Motor neuron (in vitro differentiated cells): ENCODE measurements at regions not wholly inside any gene's neighbourhood (a gene's known extent, or its start where the extent isn't known, plus 50 kb on each side); places are given as distances from the start of the nearest gene placed in this dataset.
"Not testable (repeated sequence)": the region's sequence is repeated elsewhere in the genome, so short reads cannot be mapped to it uniquely, and the experiment has no call there.

Experiments
- ATAC-seq, 8 experiments: fragments of 200-7000 bp; cut with Tn5 transposase; replicated peaks in 6 of 8; 2 replicates each; pipeline ENCODE4 v1.8.0; 2021; ENCODE audit warnings: mild to moderate bottlenecking in 8 of 8, moderate library complexity in 8 of 8
- H3K27ac ChIP-seq, 2 donors: fragments of 250-450 bp; sonication (Bioruptor Pico); 2 replicates each; pipeline ENCODE4 v1.9.0; 2021; ENCODE audit warnings: antibody characterized with exemption in 2 of 2, mild to moderate bottlenecking in 2 of 2, moderate library complexity in 1 of 2
- H3K4me1 ChIP-seq, 2 donors: fragments of 250-450 bp; sonication (Bioruptor Pico); replicated peaks in 1 of 2; 2 replicates each; pipeline ENCODE4 v1.6.1; 2021; ENCODE audit warnings: antibody characterized with exemption in 2 of 2, mild to moderate bottlenecking in 2 of 2, moderate library complexity in 1 of 2
- H3K4me3 ChIP-seq, 5 donors: fragments of 250-450 bp; sonication (Bioruptor Pico); 2 replicates each; pipeline ENCODE4 v1.9.0; 2021; ENCODE audit warnings: antibody characterized with exemption in 5 of 5, mild to moderate bottlenecking in 5 of 5, moderate library complexity in 4 of 5
- WGBS, 10 experiments: fragments of 450-650 bp; shearing (Covaris generic); methylation state at CpG; one replicate each; pipeline ENCODE4 v1.0.0; 2022; 5-methylcytosine and 5-hydroxymethylcytosine counted together
- in situ Hi-C, 9 experiments: fragments of 400-800 bp; cut with MboI; loops; one replicate each; pipeline ENCODE4 v1.15.0; 2021; ENCODE audit warnings: low sequenced_read_pairs in 9 of 9, low pct_unique_long_range_greater_than_20kb in 2 of 9; ENCODE audit not compliant: unreplicated experiment in 9 of 9

DNA sequence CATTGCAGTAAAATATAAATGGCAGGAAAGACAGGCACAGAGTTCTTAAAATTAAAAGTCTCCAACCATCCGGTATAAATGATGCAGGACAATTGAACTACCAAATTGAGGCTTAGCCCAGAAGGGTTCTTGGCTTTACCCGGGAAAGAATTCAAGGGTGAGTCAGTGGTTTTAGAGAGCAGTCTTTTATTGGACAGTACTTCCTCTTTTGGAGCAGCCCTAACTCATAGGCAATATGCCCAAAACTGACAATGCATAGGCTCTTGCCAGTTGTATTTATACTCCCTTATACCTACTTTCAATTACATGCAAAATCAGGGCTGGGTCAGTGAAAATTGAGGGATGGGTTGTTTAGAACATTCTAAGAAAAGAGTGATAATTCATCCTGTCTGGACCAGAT, 1628.9 kb upstream of the PRMT6 start:
- no peaks in the 10 kb centered on the region for H3K4me1 ChIP-seq
- H3K27ac ChIP-seq: no peak overlapping the region
- in situ Hi-C loops: no loop called here
- WGBS, 10 experiments: 0 to 50% (median 14%) methylated on average over 1 to 2 of the region's 2 CpGs; no CpG with 5 or more reads in 1 of the 10 experiments
- H3K4me3 ChIP-seq: no peak overlapping the region
- ATAC-seq: peak in 1 of 8 experiments; percentile 33

DNA sequence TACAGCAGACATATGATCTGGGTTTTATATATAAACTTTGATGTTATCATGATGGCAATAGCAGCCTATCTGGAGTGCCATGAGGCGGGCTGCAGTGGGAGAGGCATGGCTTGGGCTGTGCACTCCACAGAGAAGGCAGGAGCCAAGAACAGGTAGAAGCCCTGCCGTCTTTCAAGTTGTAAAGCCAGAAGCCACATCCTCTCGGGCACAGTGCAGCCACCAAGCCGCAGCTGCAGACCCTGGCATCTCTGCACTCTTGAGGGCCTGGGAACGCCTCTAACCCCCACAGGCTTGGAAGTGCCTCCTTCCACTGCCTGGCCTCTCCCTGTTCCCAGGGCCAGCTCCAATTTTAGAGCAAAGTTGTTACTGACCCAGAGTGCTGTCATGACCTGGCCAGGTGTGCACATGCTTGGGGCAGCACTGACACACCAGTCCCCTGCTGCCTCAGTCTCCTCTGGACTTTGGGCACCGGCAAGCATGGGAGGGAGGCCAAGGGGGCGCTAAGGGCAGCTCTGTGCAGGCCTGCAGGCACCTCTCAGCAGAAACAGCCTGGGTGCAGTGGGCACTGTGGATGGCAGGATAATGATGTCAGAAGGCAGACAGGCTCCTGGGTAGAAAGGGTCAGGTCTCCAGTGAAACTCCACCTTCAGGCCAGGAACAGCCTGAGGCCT, 1619.8 kb upstream of the PRMT6 start:
- H3K27ac ChIP-seq: no peak overlapping the region
- no peak overlapping the region for H3K4me3 ChIP-seq
- ATAC-seq: no peak
- H3K4me1 ChIP-seq: no peaks in the 10 kb centered on the region
- in situ Hi-C loops: no loop called here
- WGBS, 10 experiments: 7 to 100% (median 87%) methylated on average over 1 to 7 of the region's 7 CpGs; no CpG with 5 or more reads in 2 of the 10 experiments

DNA sequence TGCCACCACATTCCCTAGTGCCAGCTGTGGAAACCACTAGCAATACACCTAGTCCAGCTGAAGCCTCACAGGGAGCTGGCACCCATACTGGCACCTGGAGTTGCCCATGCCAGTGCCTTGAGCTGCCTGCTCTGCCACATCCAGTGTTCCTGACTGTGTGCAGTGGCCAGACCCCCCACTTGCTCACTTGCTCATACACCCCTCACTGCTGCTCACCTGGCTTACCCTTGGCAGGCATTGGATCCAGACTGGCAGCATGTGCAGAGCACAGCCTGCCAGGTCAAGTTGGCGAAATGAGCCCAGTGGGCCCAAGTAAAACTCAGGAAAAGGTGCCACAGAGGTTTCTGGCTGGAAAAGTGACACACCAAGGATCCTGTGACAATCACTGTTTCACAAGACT, 1618.6 kb upstream of the PRMT6 start:
- in situ Hi-C loops: no loop called here
- WGBS, 10 experiments: 0 to 86% (median 50%) methylated on average over 1 of the region's 1 CpG; no CpG with 5 or more reads in 5 of the 10 experiments
- Histone ChIP-seq H3K27ac (no peak overlapping the region), H3K4me3 (no peak overlapping the region), H3K4me1 (no peaks in the 10 kb centered on the region)
- no peak for ATAC-seq

DNA sequence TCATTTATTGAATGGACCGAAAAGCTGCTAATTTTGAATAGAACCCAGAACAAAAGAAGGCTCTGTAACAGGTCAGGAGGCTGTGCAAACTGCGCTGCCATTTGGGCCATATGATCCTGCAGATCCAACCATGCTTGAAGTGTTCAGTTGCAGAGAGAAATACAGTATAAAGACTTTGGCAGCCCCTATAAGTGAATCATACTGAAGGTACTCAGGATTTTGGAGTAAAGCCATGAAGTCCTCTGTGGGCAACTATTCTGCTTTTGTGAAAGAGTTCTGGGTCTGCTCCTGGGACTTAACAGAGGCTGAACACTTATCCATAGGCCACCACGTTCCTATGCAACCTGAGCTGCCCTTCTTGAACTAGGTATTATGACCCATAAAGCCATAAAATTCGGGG, 1613.6 kb upstream of the PRMT6 start:
- WGBS, 10 experiments: 0 to 82% (median 64%) methylated on average over 1 to 4 of the region's 4 CpGs; no CpG with 5 or more reads in 1 of the 10 experiments
- Histone ChIP-seq H3K4me1 (no peaks in the 10 kb centered on the region), H3K27ac (no peak overlapping the region), H3K4me3 (no peak overlapping the region)
- in situ Hi-C loops: no loop called here
- ATAC-seq: no peak

- no peak overlapping the region for H3K4me3 ChIP-seq
- in situ Hi-C loops: no loop called here
Measured at GRCh38 chr1:105459759-105460158, 1596.7 kb upstream of the PRMT6 start.

GRCh38 chr1:105462308-105462707, 1594.2 kb upstream of the PRMT6 start:
- no peak overlapping the region for H3K4me3 ChIP-seq
- no peak overlapping the region for H3K27ac ChIP-seq
- H3K4me1 ChIP-seq: peaks cover 0 to 12% of the 10 kb centered on the region in 2 donors
- ATAC-seq: no peak
- 28 to 100% (median 82%) methylated on average over 1 to 2 of the region's 2 CpGs for WGBS, 10 experiments
- in situ Hi-C loops: no loop called here

More at GRCh38 chr1:105459759-105460158, 1596.7 kb upstream of the PRMT6 start:
- H3K27ac ChIP-seq: no peak overlapping the region
- ATAC-seq: no peak
- H3K4me1 ChIP-seq: peaks cover 0 to 12% of the 10 kb centered on the region in 2 donors

DNA sequence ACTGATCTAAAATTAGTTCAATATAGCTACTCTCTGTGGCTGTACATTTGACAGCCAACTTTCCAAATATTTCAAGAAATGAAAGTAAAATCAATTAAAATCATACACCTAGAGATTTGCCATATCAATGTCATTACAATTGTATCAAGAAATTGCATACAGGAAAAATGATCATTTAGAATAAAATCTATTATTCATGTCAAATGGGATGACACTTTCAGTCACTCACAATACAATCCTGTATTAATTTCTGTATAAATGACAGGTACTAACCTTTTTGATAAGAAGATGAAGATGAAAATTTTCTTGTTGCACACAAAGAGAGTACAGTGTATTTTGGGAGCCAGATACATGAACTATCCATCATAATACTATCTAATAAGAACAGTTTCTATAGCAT, 1588.9 kb upstream of the PRMT6 start:
- H3K4me1 ChIP-seq: no peaks in the 10 kb centered on the region
- ATAC-seq: no peak
- H3K4me3 ChIP-seq: no peak overlapping the region
- in situ Hi-C loops: no loop called here
- H3K27ac ChIP-seq: no peak overlapping the region

DNA sequence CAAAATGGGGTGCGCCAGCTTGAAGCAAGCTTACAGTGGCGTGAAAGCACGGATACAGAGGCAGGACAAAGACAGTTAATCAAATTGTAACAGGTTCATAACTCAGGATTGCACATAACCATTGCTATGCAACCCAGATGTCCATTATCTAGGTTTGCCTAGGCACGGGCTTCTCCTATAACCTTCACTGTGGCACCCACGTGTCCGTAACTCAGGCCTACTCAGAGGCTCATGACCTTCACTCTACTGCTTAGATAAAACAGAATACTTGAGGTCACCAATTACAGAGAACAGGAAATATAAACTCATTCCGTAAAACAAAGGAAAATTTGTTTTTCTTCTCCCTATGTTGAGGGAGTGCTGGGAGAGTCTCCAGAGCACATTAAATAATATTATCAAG, 1585.9 kb upstream of the PRMT6 start:
- H3K4me3 ChIP-seq, in situ Hi-C loops, H3K27ac ChIP-seq, H3K4me1 ChIP-seq, ATAC-seq: not testable (repeated sequence)
- WGBS, 10 experiments: 0 to 100% (median 77%) methylated on average over 1 to 7 of the region's 7 CpGs

GRCh38 chr1:105483436-105483835, 1573.0 kb upstream of the PRMT6 start:
- Histone ChIP-seq H3K4me1 (no peaks in the 10 kb centered on the region), H3K4me3 (no peak overlapping the region), H3K27ac (no peak overlapping the region)
- no peak for ATAC-seq
- in situ Hi-C loops: no loop called here

- WGBS, 10 experiments: 22 to 95% (median 84%) methylated on average over 1 to 2 of the region's 2 CpGs; no CpG with 5 or more reads in 2 of the 10 experiments
- in situ Hi-C loops: no loop called here
- H3K27ac ChIP-seq: no peak overlapping the region
- no peaks in the 10 kb centered on the region for H3K4me1 ChIP-seq
- no peak for ATAC-seq
- H3K4me3 ChIP-seq: no peak overlapping the region
Measured at GRCh38 chr1:105485207-105485606, 1571.3 kb upstream of the PRMT6 start.

GRCh38 chr1:105492921-105493320, 1563.6 kb upstream of the PRMT6 start:
- WGBS, 10 experiments: 0 to 100% (median 80%) methylated on average over 2 to 4 of the region's 4 CpGs; no CpG with 5 or more reads in 2 of the 10 experiments
- no peak for ATAC-seq
- H3K27ac ChIP-seq: no peak overlapping the region
- no peaks in the 10 kb centered on the region for H3K4me1 ChIP-seq
- in situ Hi-C loops: no loop called here
- H3K4me3 ChIP-seq: no peak overlapping the region

- Histone ChIP-seq H3K4me1 (no peaks in the 10 kb centered on the region), H3K27ac (no peak overlapping the region), H3K4me3 (no peak overlapping the region)
- ATAC-seq: no peak
- WGBS, 10 experiments: 0 to 100% (median 90%) methylated on average over 1 of the region's 1 CpG; no CpG with 5 or more reads in 2 of the 10 experiments
- in situ Hi-C loops: no loop called here
Measured at GRCh38 chr1:105516068-105516467, 1540.4 kb upstream of the PRMT6 start.

GRCh38 chr1:105533996-105534395, 1522.5 kb upstream of the PRMT6 start:
- Histone ChIP-seq H3K4me1 (no peaks in the 10 kb centered on the region), H3K27ac (no peak overlapping the region), H3K4me3 (no peak overlapping the region)
- no peak for ATAC-seq
- in situ Hi-C loops: no loop called here
- WGBS, 10 experiments: 0 to 94% (median 82%) methylated on average over 1 to 3 of the region's 3 CpGs

GRCh38 chr1:105544475-105544874, 1512.0 kb upstream of the PRMT6 start:
- H3K27ac ChIP-seq: no peak overlapping the region
- 0 to 100% (median 88%) methylated on average over 1 of the region's 1 CpG; no CpG with 5 or more reads in 2 of the 10 experiments for WGBS, 10 experiments
- no peaks in the 10 kb centered on the region for H3K4me1 ChIP-seq
- in situ Hi-C loops: no loop called here
- peak in 2 of 8 experiments; percentile 27 to 39 for ATAC-seq
- H3K4me3 ChIP-seq: no peak overlapping the region
